HG03159 (cell line): ENCODE measurements at regions not wholly inside any gene's neighbourhood (a gene's known extent, or its start where the extent isn't known, plus 50 kb on each side); places are given as distances from the start of the nearest gene placed in this dataset.
"Not testable (repeated sequence)": the region's sequence is repeated elsewhere in the genome, so short reads cannot be mapped to it uniquely, and the experiment has no call there.

Experiments
- ATAC-seq: cut with Tn5 transposase; IDR thresholded peaks from one replicate; pipeline ENCODE4 v1.9.1; 2021; ENCODE audit warnings: mild to moderate bottlenecking, moderate library complexity; ENCODE audit not compliant: unreplicated experiment

- ATAC-seq: no peak
Measured at GRCh38 chr14:106681568-106681967, 1155.2 kb downstream of the TMEM121 start.

GRCh38 chr14:106683631-106684030 is 1157.2 kb downstream of the TMEM121 start:
- no peak for ATAC-seq

- ATAC-seq: no peak
Measured at GRCh38 chr14:106686533-106686932, 1160.2 kb downstream of the TMEM121 start.

DNA sequence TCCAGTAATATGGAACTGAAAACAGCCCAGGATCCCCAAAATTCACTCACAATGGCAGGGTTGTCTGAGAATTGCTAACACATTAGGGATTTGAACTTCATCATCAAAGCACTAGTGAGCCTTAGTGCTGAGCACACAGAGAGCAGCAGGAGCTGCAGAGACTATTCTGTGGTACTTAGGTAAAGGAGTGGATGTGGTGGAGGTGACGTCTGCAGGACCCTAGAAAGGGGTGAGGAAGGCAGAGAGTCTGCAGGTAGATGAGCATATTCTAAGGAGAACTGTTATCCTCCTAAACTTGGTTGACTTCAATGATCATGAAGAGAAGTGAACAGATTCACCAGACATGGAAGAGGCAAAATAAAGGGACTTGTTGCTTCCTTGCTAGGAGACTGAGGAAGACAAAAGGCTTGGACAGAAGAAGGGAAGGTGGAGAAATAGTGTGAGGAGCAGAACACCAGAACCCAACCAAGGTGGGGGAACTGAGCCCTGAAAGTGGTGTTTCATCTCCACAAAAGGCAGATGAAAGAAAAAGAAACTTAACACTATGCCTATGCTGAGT is 1164.0 kb downstream of the TMEM121 start:
- no peak for ATAC-seq

GRCh38 chr14:106691601-106692291 is 1165.4 kb downstream of the TMEM121 start:
- peak; percentile 74 for ATAC-seq

DNA sequence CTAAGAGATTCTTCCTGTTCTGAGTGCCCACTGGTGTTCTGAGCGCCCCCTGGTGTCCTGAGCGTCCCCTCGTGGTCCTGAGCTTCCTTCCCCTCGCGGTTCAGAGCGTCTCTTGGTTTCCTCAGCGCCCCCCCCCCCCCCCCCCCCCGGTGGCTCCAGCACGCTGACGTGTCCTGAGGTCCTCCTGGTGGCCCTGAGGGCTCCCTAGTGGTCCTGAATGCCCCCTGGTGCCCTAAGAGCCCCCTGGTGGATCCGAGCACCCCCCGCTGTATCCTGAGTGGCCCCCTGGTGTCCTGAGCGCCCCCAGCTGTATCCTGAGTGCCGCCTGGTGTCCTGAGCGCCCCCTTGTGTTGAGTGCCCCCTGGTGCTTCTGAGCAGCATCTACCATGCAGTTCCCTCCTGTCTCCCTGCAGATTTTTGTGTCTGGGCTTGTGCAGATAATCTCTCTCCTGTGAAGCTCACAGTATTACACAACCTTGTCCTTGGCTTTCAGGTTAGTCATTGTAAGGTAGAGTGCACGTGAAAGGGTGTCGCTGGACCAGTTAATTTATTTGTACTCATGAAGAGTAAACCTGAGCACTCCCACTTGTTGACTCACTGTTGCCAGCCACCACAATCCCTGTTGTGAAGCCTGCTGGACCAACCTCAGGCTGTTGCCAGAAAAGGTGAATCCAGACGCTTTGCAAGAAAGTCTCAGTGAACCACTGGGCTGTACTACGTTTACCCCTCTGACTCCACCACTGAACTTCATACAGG is 1168.4 kb downstream of the TMEM121 start:
- ATAC-seq: no peak

DNA sequence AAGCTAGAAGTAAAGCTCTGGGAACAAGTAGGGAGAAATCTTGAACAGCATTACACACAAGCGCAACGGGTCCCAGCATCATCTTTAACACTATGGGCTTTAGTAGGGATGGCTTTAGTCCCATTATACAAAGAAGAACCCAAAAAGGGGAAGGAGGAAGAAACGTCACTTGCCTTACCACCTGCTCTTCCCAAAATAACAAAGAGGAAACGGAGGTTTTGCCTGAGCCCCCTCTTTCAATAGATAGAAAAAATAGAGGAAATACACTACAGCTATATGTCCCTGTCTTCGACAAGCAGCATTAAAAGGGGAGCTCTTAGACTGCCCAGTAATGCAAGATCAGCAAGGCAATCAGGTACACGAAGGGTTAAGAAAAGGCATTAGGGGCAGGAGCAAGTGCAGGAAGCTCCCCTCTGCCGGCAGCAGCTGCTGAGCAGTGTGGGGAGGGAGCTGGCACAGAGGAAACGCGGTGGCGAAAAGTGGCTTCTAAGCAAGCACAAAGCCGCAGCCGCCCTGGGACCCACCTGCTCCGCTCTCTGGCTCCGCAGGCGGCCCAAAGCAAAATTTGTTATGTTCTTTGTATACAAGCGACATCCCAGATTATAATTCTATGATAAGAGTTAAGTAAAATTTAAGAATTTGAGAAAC is 1172.4 kb downstream of the TMEM121 start:
- not testable (repeated sequence) for ATAC-seq

- not testable (repeated sequence) for ATAC-seq
Measured at GRCh38 chr14:106703651-106704050, 1177.3 kb downstream of the TMEM121 start.

DNA sequence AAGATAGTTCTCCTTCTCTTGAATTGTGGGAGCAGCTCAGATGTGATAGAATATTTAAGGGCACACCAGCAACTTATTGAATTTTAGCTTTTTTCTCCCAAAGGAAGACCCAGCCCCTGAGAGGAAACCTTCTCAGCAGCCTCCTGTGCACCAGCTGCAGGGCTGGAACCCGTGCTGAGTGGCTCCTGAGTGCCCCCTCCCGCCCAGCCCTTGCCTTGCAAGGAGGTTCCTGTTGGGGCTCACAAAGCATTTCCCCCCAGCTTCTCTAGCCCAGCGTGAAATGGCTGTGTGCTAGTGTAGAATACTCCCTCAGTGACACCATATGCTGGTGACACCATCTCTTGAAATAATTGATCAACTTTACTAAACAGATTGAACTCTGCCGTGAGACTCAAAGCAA is 1180.1 kb downstream of the TMEM121 start:
- ATAC-seq: not testable (repeated sequence)

DNA sequence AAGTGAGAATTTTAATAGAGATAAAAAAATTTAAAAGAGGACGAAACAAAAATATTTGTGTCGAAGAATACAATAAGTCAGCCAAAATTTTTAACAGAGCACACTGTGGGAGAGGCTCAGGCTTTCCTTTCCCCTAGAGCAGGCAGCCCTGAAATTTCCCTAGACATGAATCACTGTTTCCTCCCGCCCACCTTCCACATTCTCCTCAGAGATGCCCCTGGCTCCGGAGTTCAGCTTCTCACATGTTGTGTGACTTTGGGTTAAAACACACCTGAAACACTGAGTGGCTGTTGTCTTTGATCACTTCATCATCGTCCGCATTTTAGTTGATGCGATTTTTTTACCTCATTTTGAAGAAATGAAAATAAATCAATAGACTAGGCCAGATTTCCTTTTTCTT is 1183.8 kb downstream of the TMEM121 start:
- not testable (repeated sequence) for ATAC-seq

GRCh38 chr14:106712513-106712912 is 1186.1 kb downstream of the TMEM121 start:
- ATAC-seq: not testable (repeated sequence)

DNA sequence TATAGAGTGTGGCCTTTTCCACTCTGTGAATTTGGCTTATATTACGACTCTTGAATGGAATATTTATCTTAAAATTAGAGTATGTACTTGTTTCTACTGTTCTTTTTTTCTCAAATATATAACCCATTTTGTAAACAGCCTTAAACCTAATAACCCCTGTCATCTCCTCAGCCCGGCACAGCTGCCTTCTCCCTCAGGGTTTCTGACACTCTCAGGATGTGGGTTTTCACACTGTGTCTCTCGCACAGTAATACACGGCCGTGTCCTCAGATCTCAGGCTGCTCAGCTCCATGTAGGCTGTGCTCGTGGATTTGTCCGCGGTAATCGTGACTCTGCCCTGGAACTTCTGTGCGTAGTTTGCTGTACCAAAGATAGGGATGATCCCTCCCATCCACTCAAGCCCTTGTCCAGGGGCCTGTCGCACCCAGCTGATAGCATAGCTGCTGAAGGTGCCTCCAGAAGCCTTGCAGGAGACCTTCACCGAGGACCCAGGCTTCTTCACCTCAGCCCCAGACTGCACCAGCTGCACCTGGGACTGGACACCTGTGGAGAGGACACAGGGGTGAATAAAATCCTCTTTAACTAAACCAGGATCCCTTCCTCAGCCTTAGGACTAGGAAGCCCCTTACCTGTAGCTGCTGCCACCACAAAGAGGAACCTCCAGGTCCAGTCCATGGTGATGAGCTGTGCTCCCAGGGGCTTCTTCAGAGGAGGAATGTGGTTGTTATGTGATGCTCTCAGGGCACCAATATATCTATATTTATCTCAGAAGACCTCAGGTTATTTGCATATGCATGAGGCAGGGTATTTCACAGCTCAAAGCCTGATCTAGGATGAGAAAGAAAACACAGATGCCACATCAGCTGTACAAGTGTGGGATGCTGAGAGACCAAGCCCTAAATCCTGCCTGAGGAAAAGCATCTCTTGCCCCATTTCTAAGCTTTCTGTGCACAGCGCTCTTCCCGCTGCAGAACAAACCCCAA is 1188.4 kb downstream of the TMEM121 start:
- ATAC-seq: not testable (repeated sequence)

GRCh38 chr14:106717544-106717943 is 1191.2 kb downstream of the TMEM121 start:
- peak; percentile 68 for ATAC-seq

- not testable (repeated sequence) for ATAC-seq
Measured at GRCh38 chr14:106719880-106720279, 1193.5 kb downstream of the TMEM121 start.

DNA sequence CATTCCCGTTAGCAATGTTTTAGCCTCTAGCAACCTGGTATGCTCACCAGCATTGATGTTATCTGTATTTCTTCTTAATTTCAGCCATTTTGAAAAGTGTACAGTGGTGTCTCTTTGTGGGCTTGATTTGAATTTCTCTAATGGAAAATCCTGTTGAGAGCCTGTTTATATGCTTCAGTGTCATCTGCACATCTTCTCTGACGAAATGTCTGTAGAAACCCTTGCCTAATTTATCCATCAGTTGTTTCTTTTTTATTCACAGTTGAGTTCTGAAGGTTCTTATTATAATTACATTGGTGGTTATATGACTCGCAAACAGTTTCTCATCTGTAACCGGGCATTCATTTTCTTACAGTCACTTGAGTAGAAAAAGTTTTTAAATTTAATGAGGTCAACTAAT is 1195.5 kb downstream of the TMEM121 start:
- ATAC-seq: not testable (repeated sequence)

DNA sequence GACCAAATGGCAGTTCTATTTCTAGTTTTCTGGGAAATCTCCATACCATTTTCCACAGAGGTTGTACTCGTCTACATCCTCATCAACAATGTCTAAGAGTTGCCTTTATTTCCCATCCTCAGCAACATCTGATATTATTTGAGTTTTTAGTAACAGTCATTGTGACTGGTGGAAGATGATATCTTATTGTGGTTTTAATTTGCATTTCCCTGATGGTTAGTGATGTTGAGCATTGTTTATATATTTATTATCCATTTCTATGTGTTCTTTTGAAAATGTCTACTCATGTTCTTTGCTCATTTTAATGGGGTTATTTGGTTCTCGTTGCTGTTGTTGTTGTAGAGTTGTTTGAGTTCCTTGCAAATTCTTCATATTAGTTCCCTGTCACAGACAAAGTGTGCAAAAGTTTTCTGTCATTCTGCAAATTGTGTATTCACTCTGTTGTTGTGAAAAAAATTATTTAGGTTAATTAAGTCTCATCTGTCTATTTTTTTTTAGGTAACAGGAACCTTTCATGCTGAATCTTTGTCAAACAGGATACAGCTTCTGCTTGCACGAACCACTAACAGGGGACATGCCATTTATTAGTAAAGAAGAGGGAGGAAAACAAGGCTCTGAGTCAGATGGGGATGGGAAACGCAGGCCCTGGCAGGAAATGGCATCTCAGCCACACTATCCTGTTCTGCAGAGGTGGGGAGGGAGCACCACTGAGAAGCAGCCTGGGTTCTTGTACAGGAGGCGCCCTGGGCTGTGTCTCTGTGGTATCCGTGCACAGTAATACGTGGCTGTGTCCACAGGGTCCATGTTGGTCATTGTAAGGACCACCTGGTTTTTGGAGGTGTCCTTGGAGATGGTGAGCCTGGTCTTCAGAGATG is 1196.7 kb downstream of the TMEM121 start:
- ATAC-seq: not testable (repeated sequence)

DNA sequence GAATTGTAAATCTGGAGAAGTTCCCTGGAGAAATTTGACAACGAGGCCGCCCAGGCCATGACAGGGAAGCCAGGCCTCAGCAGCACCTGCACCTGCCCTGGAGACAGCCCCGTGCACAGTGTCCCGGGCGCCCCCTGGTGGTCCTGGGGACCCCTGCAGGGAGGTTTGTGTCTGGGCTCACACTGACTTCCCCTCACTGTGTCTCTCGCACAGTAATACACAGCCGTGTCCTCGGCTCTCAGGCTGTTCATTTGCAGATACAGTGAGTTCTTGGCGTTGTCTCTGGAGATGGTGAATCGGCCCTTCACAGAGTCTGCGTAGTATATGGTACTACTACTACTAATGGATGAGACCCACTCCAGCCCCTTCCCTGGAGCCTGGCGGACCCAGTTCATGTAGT is 1201.6 kb downstream of the TMEM121 start:
- ATAC-seq: not testable (repeated sequence)

DNA sequence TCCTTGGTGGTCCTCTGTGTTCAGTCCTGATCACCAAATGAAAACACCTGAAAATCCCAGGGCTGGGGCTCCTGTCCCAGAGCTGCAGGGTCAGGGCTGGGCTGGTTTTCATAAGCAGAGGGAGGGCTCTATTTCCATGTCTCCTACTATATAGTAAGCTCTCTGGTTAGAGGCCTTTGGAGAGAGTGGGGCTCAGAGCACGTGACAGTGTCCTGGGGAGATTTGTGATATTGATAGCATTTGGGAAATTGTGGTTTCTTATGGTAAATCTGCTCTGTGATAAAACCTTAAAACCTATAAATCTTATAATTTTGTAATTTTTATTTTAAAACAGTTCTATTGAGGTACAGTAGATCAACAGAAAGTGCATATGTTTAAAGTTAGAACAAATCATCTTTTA is 1202.2 kb downstream of the TMEM121 start:
- ATAC-seq: no peak

DNA sequence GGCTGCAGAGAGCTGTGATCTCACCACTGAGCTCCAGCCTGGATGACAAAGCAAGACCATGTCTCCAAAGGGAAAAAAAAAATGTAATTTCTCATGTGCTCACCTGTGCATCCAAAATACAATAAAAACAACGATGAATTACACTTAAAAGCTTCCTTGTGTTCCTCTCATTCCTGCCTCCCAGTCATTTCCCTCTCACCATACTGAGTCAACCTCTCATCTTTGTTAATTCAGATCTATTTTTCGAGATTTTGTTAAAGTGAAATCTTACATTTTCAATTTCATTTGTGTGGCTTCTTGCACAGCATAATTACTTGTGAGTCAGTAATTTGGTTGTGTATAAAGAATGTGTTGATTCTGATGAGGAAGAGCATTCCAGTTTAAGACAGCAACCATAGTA is 1203.2 kb downstream of the TMEM121 start:
- ATAC-seq: no peak
